HCT116 (cell line): ENCODE measurements at regions not wholly inside any gene's neighbourhood (a gene's known extent, or its start where the extent isn't known, plus 50 kb on each side); places are given as distances from the start of the nearest gene placed in this dataset.

Source experiments
- ATAC-seq: fragments of 200-7000 bp; cut with Tn5 transposase; 2 replicates; pipeline ENCODE4 v1.9.1; 2020; ENCODE audit warnings: mild to moderate bottlenecking, moderate library complexity
- BruUV-seq: library from RNA; stranded (reverse); fragments of 400-500 nt; replicated peaks from 2 replicates; lab custom pipeline; 2021; lab: Mats Ljungman, UMichigan
- CTCF ChIA-PET: fragments of 300-600 bp; sonication (Branson Sonifier 250); formaldehyde crosslinking; loops from one replicate; lab custom pipeline; 2021; ENCODE audit warnings: antibody characterized with exemption; lab: Charles Lee
- POLR2A ChIA-PET: fragments of 300-600, 350-600 bp; sonication (Branson Sonifier 250); formaldehyde crosslinking; loops from one replicate; lab custom pipeline; 2021; ENCODE audit warnings: antibody characterized with exemption; lab: Charles Lee
- RAD21 ChIA-PET, 2 experiments: fragments of 300-600 bp; sonication (Branson Sonifier 250); formaldehyde crosslinking; loops; one replicate each; lab custom pipeline; 2023; ENCODE audit warnings: low total read pairs in 2 of 2; ENCODE audit not compliant: uncharacterized antibody in 2 of 2, unreplicated experiment in 2 of 2, low non-redundant PET in 1 of 2; lab: Charles Lee
- DNase-seq: peaks from one replicate; pipeline ENCODE4 v3.0.0-alpha.2; 2010; ENCODE audit warnings: low read depth, low spot score
- H2AFZ ChIP-seq: fragments of 200-600 bp; shearing (Covaris generic), sonication (generic); 2 replicates; pipeline ENCODE4 v1.6.1; 2017; ENCODE audit warnings: low read depth, mixed run types, mixed read lengths, antibody characterized with exemption, low read length; ENCODE audit not compliant: poor library complexity, severe bottlenecking
- H3K27ac ChIP-seq: 2 replicates; pipeline ENCODE4 v1.5.1; 2012; ENCODE audit warnings: low read depth, low read length
- H3K27me3 ChIP-seq: fragments of 200-600 bp; sonication (generic); 2 replicates; pipeline ENCODE4 v1.6.1; 2016; ENCODE audit warnings: mixed run types, low read length, mixed read lengths; ENCODE audit not compliant: insufficient read depth
- H3K36me3 ChIP-seq, 2 experiments: fragments of 200-500 bp in 1 of 2; fragments of 200-600 bp in 1 of 2; sonication (Bioruptor generic) in 1 of 2; sonication (generic) in 1 of 2; 2 replicates each; pipeline versions ENCODE4 v1.5.1 to v1.6.1; 2014 to 2016; ENCODE audit warnings: low read length in 2 of 2, inconsistent platforms in 1 of 2, mixed read lengths in 1 of 2, mixed run types in 1 of 2; ENCODE audit not compliant: insufficient read depth in 2 of 2, control insufficient read depth in 1 of 2
- H3K4me1 ChIP-seq, 2 experiments: fragments of 200-600 bp in 1 of 2; sonication (generic) in 1 of 2; 2 replicates each; pipeline versions ENCODE4 v1.5.1 to v1.6.1; 2012 to 2017; ENCODE audit warnings: low read length in 2 of 2, inconsistent platforms in 1 of 2, mild to moderate bottlenecking in 1 of 2, mixed read lengths in 1 of 2, mixed run types in 1 of 2, moderate library complexity in 1 of 2; ENCODE audit not compliant: insufficient read depth in 2 of 2, control insufficient read depth in 1 of 2
- H3K4me2 ChIP-seq: fragments of 200-600 bp; sonication (generic); 2 replicates; pipeline ENCODE4 v1.6.1; 2017; ENCODE audit warnings: mixed run types, low read length, mixed read lengths
- H3K4me3 ChIP-seq, 2 experiments: fragments of 200-600 bp in 1 of 2; sonication (generic) in 1 of 2; replicated peaks in 1 of 2; 2 replicates each; pipeline ENCODE4 v1.5.1; 2011 to 2016; ENCODE audit warnings: low read length in 2 of 2, control low read depth in 1 of 2, low read depth in 1 of 2, mild to moderate bottlenecking in 1 of 2, mixed read lengths in 1 of 2, mixed run types in 1 of 2
- H3K79me2 ChIP-seq: fragments of 200-600 bp; sonication (generic); 2 replicates; pipeline ENCODE4 v1.6.1; 2017; ENCODE audit warnings: mild to moderate bottlenecking, mixed run types, low read length, moderate library complexity, mixed read lengths; ENCODE audit not compliant: insufficient read depth
- H3K9ac ChIP-seq: fragments of 200-600 bp; sonication (generic); 2 replicates; pipeline ENCODE4 v1.6.1; 2016; ENCODE audit warnings: low read length, mixed read lengths
- H3K9me2 ChIP-seq: fragments of 200-600 bp; sonication (generic), shearing (Covaris generic); 2 replicates; pipeline ENCODE4 v1.6.1; 2017; ENCODE audit warnings: mixed run types, mild to moderate bottlenecking, moderate library complexity; ENCODE audit not compliant: insufficient read depth
- H3K9me3 ChIP-seq, 2 experiments: fragments of 200-500 bp in 1 of 2; fragments of 200-600 bp in 1 of 2; sonication (Bioruptor generic) in 1 of 2; sonication (generic) in 1 of 2; 2 replicates each; pipeline ENCODE4 v1.6.1; 2014 to 2017; ENCODE audit warnings: low read length in 2 of 2, mixed read lengths in 2 of 2, inconsistent platforms in 1 of 2, low read depth in 1 of 2, mild to moderate bottlenecking in 1 of 2, mixed run types in 1 of 2, moderate library complexity in 1 of 2; ENCODE audit not compliant: control insufficient read depth in 1 of 2, insufficient read depth in 1 of 2
- H4K20me1 ChIP-seq: fragments of 200-600 bp; sonication (generic), shearing (Covaris generic); 2 replicates; pipeline ENCODE4 v1.6.1; 2017; ENCODE audit warnings: mixed run types, mild to moderate bottlenecking, moderate library complexity; ENCODE audit not compliant: insufficient read depth
- CBX3 ChIP-seq: IDR thresholded peaks from 2 replicates; pipeline ENCODE4 v1.6.1; 2012; ENCODE audit warnings: low read depth
- CEBPB ChIP-seq: IDR thresholded peaks from 2 replicates; pipeline ENCODE4 v1.6.1; 2012; ENCODE audit warnings: low read depth
- CTCF ChIP-seq, 3 experiments: fragments of 200-600 bp in 1 of 3; sonication (generic) in 1 of 3; IDR thresholded peaks in 2 of 3; conservative IDR thresholded peaks in 1 of 3; 2 replicates each; pipeline ENCODE4 v1.5.1; 2012 to 2017; ENCODE audit warnings: low read depth in 2 of 3, low read length in 2 of 3, antibody characterized with exemption in 1 of 3, borderline replicate concordance in 1 of 3, control low read depth in 1 of 3, mild to moderate bottlenecking in 1 of 3, mixed read lengths in 1 of 3, mixed run types in 1 of 3, moderate library complexity in 1 of 3; ENCODE audit not compliant: insufficient read depth in 1 of 3
- EGR1 ChIP-seq: IDR thresholded peaks from 2 replicates; pipeline ENCODE4 v1.6.1; 2012; ENCODE audit warnings: low read depth
- EZH2 ChIP-seq: fragments of 200-600 bp; sonication (generic); IDR thresholded peaks from 2 replicates; pipeline ENCODE4 v1.6.1; 2017; ENCODE audit warnings: antibody characterized with exemption, mixed run types
- EZH2phosphoT487 ChIP-seq: fragments of 200-600 bp; IDR thresholded peaks from 2 replicates; pipeline ENCODE4 v1.6.1; 2018; ENCODE audit warnings: antibody characterized with exemption, borderline replicate concordance
- SRF ChIP-seq: IDR thresholded peaks from 2 replicates; pipeline ENCODE4 v1.6.1; 2012; ENCODE audit warnings: low read depth
- YY1 ChIP-seq: IDR thresholded peaks from 2 replicates; pipeline ENCODE4 v1.6.1; 2011; ENCODE audit warnings: low read length, low read depth, moderate library complexity, mild to moderate bottlenecking; ENCODE audit not compliant: insufficient replicate concordance; ENCODE audit errors: extremely low read depth
- ZFX ChIP-seq: fragments of 450-650 bp; IDR thresholded peaks from 2 replicates; pipeline ENCODE4 v1.6.1; 2017
- intact Hi-C: fragments of 100-400 bp; cut with micrococcal nuclease; formaldehyde crosslinking; loops from 2 replicates; pipeline ENCODE4 v1.10.0; 2022
- TF ChIP-seq, protein P1 (sequence below): IDR thresholded peaks from 2 replicates; pipeline ENCODE4 v1.6.1; 2012

GRCh38 chr9:78972303-78972999 is 599.3 kb upstream of the TLE4 start:
- H3K9ac ChIP-seq, result no peak overlapping the region
- no peak overlapping the region for H3K4me3 ChIP-seq
- intact Hi-C loops, result no loop called here
- no peaks in the 10 kb centered on the region for H3K27me3 ChIP-seq
- ChIA-PET RAD21 (no interaction called here), CTCF (no interaction called here), POLR2A (no interaction called here)
- no peaks in the 10 kb centered on the region for H3K79me2 ChIP-seq
- TF ChIP-seq CBX3, result no peak
- no peak for TF ChIP-seq EZH2phosphoT487
- no peak for TF ChIP-seq CTCF (IDR thresholded peaks at IDR 0.05 in 2 of 3, conservative IDR thresholded peaks at IDR 0.05 in 1 of 3; ENCODE audit: borderline replicate concordance in 1 of 3, insufficient read depth in 1 of 3, low read depth in 2 of 3, low read length in 2 of 3)
- no peak for TF ChIP-seq SRF
- no peak for TF ChIP-seq CEBPB
- TF ChIP-seq YY1, result no peak
- TF ChIP-seq ZFX, result no peak
- TF ChIP-seq EGR1, result no peak
- TF ChIP-seq, protein P1, sequence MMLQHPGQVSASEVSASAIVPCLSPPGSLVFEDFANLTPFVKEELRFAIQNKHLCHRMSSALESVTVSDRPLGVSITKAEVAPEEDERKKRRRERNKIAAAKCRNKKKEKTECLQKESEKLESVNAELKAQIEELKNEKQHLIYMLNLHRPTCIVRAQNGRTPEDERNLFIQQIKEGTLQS, result no peak
- no peak for TF ChIP-seq EZH2
- no peaks in the 10 kb centered on the region for H3K9me2 ChIP-seq
- no peak overlapping the region for H3K27ac ChIP-seq
- peaks cover 0 to 9% of the 10 kb centered on the region in 2 experiments; a peak in 2 of 4 replicates for H3K4me1 ChIP-seq
- H4K20me1 ChIP-seq, result no peaks in the 10 kb centered on the region
- H3K9me3 ChIP-seq, result no peaks in the 10 kb centered on the region
- no peaks in the 10 kb centered on the region for H3K36me3 ChIP-seq
- H3K4me2 ChIP-seq, result no peak overlapping the region
- no peak for DNase-seq
- BruUV-seq, result no TSS peak
- ATAC-seq, result no peak
- H2AFZ ChIP-seq, result no peak overlapping the region
